Islet precursor cell (in vitro differentiated cells): ENCODE measurements at regions not wholly inside any gene's neighbourhood (a gene's known extent, or its start where the extent isn't known, plus 50 kb on each side); places are given as distances from the start of the nearest gene placed in this dataset.
A peak's percentile ranks its signal among the peaks of the same experiment; 100 is the strongest.

Experiments used
- DNase-seq: peaks from one replicate; pipeline ENCODE4 v3.0.0-alpha.2; 2018

GRCh38 chr10:63866075-63866746, 345.0 kb downstream of the REEP3 start:
- peak; percentile 91 for DNase-seq

GRCh38 chr10:63866747-63867140, 345.5 kb downstream of the REEP3 start:
- no peak for DNase-seq

GRCh38 chr10:63878428-63878827, 357.2 kb downstream of the REEP3 start:
- no peak for DNase-seq

GRCh38 chr10:63883861-63884260, 362.7 kb downstream of the REEP3 start:
- DNase-seq, result no peak

GRCh38 chr10:63884426-63884825, 363.2 kb downstream of the REEP3 start:
- no peak for DNase-seq

- no peak for DNase-seq
Measured at GRCh38 chr10:63885156-63885555, 364.0 kb downstream of the REEP3 start.

- no peak for DNase-seq
Measured at GRCh38 chr10:63886281-63887022, 365.3 kb downstream of the REEP3 start.

GRCh38 chr10:63887023-63887589, 365.9 kb downstream of the REEP3 start:
- DNase-seq, result peak; percentile 80

- DNase-seq, result no peak
Measured at GRCh38 chr10:63887600-63888370, 366.6 kb downstream of the REEP3 start.

GRCh38 chr10:63889803-63890202, 368.6 kb downstream of the REEP3 start:
- no peak for DNase-seq

GRCh38 chr10:63896992-63897391, 375.8 kb downstream of the REEP3 start:
- DNase-seq, result no peak

GRCh38 chr10:63899673-63900300, 378.6 kb downstream of the REEP3 start:
- no peak for DNase-seq

GRCh38 chr10:63901228-63901627, 380.0 kb downstream of the REEP3 start:
- DNase-seq, result no peak

- DNase-seq, result peak; percentile 57
Measured at GRCh38 chr10:63901881-63902280, 380.7 kb downstream of the REEP3 start.

- DNase-seq, result no peak
Measured at GRCh38 chr10:63910806-63911205, 389.6 kb downstream of the REEP3 start.

GRCh38 chr10:63915240-63915639, 394.0 kb downstream of the REEP3 start:
- no peak for DNase-seq

- no peak for DNase-seq
Measured at GRCh38 chr10:63917363-63917762, 396.2 kb downstream of the REEP3 start.

GRCh38 chr10:63919575-63920279, 398.5 kb downstream of the REEP3 start:
- DNase-seq, result no peak

GRCh38 chr10:63920926-63921325, 399.7 kb downstream of the REEP3 start:
- DNase-seq, result no peak

GRCh38 chr10:63921908-63922467, 400.8 kb downstream of the REEP3 start:
- DNase-seq, result no peak

GRCh38 chr10:63922468-63923284, 401.5 kb downstream of the REEP3 start:
- no peak for DNase-seq
